ENCODE measurements at regions not wholly inside any gene's neighbourhood (a gene's known extent, or its start where the extent isn't known, plus 50 kb on each side); places are given as distances from the start of the nearest gene placed in this dataset.
"Not testable (repeated sequence)": the region's sequence is repeated elsewhere in the genome, so short reads cannot be mapped to it uniquely, and the experiment has no call there.

DNA sequence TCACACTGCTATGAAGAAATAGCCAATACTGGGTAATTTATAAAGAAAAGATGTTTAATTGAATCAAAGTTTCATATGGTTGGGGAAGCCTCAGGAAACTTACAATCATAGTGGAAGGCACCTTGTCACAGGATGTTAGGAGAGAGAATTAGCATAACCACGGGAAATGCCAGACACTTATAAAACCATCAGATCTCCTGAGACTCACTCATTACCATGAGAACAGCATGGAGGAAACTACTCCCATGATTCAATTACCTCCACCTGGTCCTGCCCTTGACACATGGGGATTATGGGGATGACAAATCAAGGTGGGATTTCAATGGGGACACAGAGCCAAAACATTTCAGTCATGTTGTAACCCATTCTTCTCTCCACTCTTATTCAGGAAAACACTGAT, 472.9 kb upstream of the FSIP2 start:
- H3K36me3 ChIP-seq (ENCODE audit: insufficient read depth, low read length): no peaks in the 10 kb centered on the region
- no peak for DNase-seq (ENCODE audit: low spot score)
- H3K79me2 ChIP-seq (ENCODE audit: insufficient read depth, low read depth, low read length): no peaks in the 10 kb centered on the region
- H3K4me2 ChIP-seq (ENCODE audit: low read length): no peak overlapping the region
- H2AFZ ChIP-seq (ENCODE audit: low read length): no peak overlapping the region
- intact Hi-C loops (cut with micrococcal nuclease; ENCODE audit: unreplicated experiment): no loop called here
- no peak for TF ChIP-seq EZH2phosphoT487 (IDR thresholded peaks at IDR 0.05; ENCODE audit: borderline replicate concordance, low read depth, low read length)
- TF ChIP-seq, protein P1, sequence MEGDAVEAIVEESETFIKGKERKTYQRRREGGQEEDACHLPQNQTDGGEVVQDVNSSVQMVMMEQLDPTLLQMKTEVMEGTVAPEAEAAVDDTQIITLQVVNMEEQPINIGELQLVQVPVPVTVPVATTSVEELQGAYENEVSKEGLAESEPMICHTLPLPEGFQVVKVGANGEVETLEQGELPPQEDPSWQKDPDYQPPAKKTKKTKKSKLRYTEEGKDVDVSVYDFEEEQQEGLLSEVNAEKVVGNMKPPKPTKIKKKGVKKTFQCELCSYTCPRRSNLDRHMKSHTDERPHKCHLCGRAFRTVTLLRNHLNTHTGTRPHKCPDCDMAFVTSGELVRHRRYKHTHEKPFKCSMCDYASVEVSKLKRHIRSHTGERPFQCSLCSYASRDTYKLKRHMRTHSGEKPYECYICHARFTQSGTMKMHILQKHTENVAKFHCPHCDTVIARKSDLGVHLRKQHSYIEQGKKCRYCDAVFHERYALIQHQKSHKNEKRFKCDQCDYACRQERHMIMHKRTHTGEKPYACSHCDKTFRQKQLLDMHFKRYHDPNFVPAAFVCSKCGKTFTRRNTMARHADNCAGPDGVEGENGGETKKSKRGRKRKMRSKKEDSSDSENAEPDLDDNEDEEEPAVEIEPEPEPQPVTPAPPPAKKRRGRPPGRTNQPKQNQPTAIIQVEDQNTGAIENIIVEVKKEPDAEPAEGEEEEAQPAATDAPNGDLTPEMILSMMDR (conservative IDR thresholded peaks at IDR 0.05; ENCODE audit: low read length): no peak
- no peaks in the 10 kb centered on the region for H3K9me3 ChIP-seq (ENCODE audit: low read length)
- BruUV-seq (replicated peaks): no TSS peak
- H3K4me1 ChIP-seq (ENCODE audit: insufficient read depth, low read length, poor library complexity, severe bottlenecking): no peaks in the 10 kb centered on the region
- CTCF ChIA-PET (ENCODE audit: unreplicated experiment): no interaction called here
- POLR2A ChIA-PET: no interaction called here
- no peak overlapping the region for H3K4me3 ChIP-seq (ENCODE audit: low read depth, low read length, poor library complexity, severe bottlenecking)
- H4K20me1 ChIP-seq (ENCODE audit: insufficient read depth, low read length): no peaks in the 10 kb centered on the region
- no peak overlapping the region for H3K27ac ChIP-seq (ENCODE audit: low read depth, low read length, poor library complexity, severe bottlenecking)
- H3K9me2 ChIP-seq (ENCODE audit: insufficient read depth, low read length): no peaks in the 10 kb centered on the region

DNA sequence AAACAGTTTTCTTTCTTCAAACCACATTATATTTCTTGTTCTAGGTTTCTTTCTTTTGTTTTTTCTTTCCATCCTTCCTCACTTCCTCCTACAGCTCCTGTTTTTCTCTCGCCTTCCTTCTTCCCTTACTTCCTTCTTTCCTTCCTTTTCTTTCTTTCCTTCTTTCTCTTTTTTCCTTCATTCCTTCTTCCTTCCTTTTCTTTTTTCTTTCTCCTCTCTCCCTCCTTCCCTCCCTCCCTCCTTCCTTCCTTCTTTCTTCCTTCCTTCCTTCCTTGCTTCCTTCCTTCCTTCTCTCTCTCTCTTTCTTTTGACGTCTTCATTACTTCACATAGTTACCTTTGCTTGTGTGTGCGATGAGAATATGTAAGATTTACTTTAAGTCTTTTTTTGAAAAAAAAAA, 470.0 kb upstream of the FSIP2 start:
- intact Hi-C loops (cut with micrococcal nuclease; ENCODE audit: unreplicated experiment): no loop called here
- ChIA-PET POLR2A (interaction anchor here (0.7 kb wide), 1 partner anchor 98 kb away, joined by 3 read pairs; no protein-coding TSS in a partner anchor), CTCF (ENCODE audit: unreplicated experiment) (no interaction called here)
- Histone ChIP-seq H3K4me2 (ENCODE audit: low read length) (no peak overlapping the region), H3K4me1 (ENCODE audit: insufficient read depth, low read length, poor library complexity, severe bottlenecking) (no peaks in the 10 kb centered on the region), H4K20me1 (ENCODE audit: insufficient read depth, low read length) (no peaks in the 10 kb centered on the region), H3K4me3 (ENCODE audit: low read depth, low read length, poor library complexity, severe bottlenecking) (no peak overlapping the region), H3K79me2 (ENCODE audit: insufficient read depth, low read depth, low read length) (no peaks in the 10 kb centered on the region), H3K36me3 (ENCODE audit: insufficient read depth, low read length) (no peaks in the 10 kb centered on the region), H3K9me2 (ENCODE audit: insufficient read depth, low read length) (no peaks in the 10 kb centered on the region), H2AFZ (ENCODE audit: low read length) (no peak overlapping the region), H3K27ac (ENCODE audit: low read depth, low read length, poor library complexity, severe bottlenecking) (no peak overlapping the region), H3K9me3 (ENCODE audit: low read length) (no peaks in the 10 kb centered on the region)
- no TSS peak for BruUV-seq (replicated peaks)
- TF ChIP-seq EZH2phosphoT487 (IDR thresholded peaks at IDR 0.05; ENCODE audit: borderline replicate concordance, low read depth, low read length): no peak
- TF ChIP-seq, protein P1 (conservative IDR thresholded peaks at IDR 0.05; ENCODE audit: low read length): no peak
- no peak for DNase-seq (ENCODE audit: low spot score)

DNA sequence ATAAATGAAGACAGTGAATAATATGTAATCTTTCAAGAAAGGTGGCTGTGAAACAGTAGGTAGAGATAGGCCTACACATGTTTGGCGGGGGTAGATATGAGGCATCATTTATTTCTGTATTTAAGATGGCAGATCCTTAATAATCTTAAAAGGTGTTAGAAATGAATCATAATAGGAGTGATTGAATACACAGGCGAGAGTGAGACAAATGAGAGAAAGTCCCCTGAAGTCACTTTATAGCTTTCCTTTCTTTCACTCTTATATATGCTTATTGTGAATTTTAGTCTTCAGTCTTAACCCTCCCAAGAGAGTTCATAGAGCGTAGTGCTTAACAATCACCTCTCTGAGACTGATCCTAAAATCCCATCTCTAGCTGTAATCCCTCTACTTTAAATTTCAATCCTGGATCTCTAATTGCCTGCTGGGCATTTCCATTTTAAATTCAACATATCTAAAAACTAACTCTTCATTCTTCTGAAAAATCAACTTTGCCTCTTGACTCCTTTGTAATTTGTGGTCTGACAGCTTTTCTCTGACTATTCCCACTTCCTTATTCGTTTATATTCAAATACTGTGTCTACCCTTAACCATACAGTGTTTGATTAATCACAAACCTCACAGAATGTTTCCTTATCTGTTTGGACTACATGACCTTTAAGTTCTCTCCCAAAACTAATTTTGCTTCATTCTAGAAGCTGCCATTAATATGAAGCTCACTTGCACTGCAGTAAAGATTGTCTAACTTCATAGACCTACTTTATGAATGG, 463.7 kb upstream of the FSIP2 start:
- DNase-seq (ENCODE audit: low spot score): no peak
- no peaks in the 10 kb centered on the region for H3K4me1 ChIP-seq (ENCODE audit: insufficient read depth, low read length, poor library complexity, severe bottlenecking)
- H3K36me3 ChIP-seq (ENCODE audit: insufficient read depth, low read length): no peaks in the 10 kb centered on the region
- no peak overlapping the region for H3K4me2 ChIP-seq (ENCODE audit: low read length)
- no peaks in the 10 kb centered on the region for H3K9me2 ChIP-seq (ENCODE audit: insufficient read depth, low read length)
- H3K4me3 ChIP-seq (ENCODE audit: low read depth, low read length, poor library complexity, severe bottlenecking): no peak overlapping the region
- no TSS peak for BruUV-seq (replicated peaks)
- TF ChIP-seq, protein P1 (conservative IDR thresholded peaks at IDR 0.05; ENCODE audit: low read length): no peak
- TF ChIP-seq EZH2phosphoT487 (IDR thresholded peaks at IDR 0.05; ENCODE audit: borderline replicate concordance, low read depth, low read length): no peak
- POLR2A ChIA-PET: interaction anchor here (0.6 to 0.9 kb wide), 2 partner anchors 102 to 247 kb away, joined by 3 to 4 read pairs; no protein-coding TSS in a partner anchor
- CTCF ChIA-PET (ENCODE audit: unreplicated experiment): no interaction called here
- intact Hi-C loops (cut with micrococcal nuclease; ENCODE audit: unreplicated experiment): no loop called here
- no peaks in the 10 kb centered on the region for H3K79me2 ChIP-seq (ENCODE audit: insufficient read depth, low read depth, low read length)
- H3K27ac ChIP-seq (ENCODE audit: low read depth, low read length, poor library complexity, severe bottlenecking): no peak overlapping the region
- no peaks in the 10 kb centered on the region for H3K9me3 ChIP-seq (ENCODE audit: low read length)
- no peak overlapping the region for H2AFZ ChIP-seq (ENCODE audit: low read length)
- H4K20me1 ChIP-seq (ENCODE audit: insufficient read depth, low read length): no peaks in the 10 kb centered on the region

DNA sequence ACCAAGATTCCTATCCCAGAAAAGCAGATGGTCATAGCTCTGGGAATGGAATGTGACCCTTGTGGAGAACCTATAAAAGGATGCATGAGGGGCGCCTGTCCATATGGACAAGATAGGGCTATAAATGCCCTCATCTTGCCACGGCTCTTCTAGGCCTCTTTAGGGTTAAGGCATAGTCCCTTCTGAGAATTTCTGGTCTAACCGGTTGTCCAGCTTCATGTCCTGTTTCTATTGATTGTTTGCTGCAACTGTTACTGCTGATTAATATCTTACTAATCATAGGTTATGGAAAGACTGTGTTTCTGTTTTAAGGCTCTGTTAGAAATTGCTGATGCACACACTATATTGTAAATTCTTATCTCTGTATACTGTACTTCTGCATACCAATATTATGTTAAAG, 462.6 kb upstream of the FSIP2 start:
- H3K4me3 ChIP-seq (ENCODE audit: low read depth, low read length, poor library complexity, severe bottlenecking); CTCF ChIA-PET (ENCODE audit: unreplicated experiment); H3K4me2 ChIP-seq (ENCODE audit: low read length); H3K79me2 ChIP-seq (ENCODE audit: insufficient read depth, low read depth, low read length); H2AFZ ChIP-seq (ENCODE audit: low read length); H3K9me3 ChIP-seq (ENCODE audit: low read length); H4K20me1 ChIP-seq (ENCODE audit: insufficient read depth, low read length); H3K9me2 ChIP-seq (ENCODE audit: insufficient read depth, low read length); H3K27ac ChIP-seq (ENCODE audit: low read depth, low read length, poor library complexity, severe bottlenecking); BruUV-seq (replicated peaks); DNase-seq (ENCODE audit: low spot score); H3K36me3 ChIP-seq (ENCODE audit: insufficient read depth, low read length); intact Hi-C loops (cut with micrococcal nuclease; ENCODE audit: unreplicated experiment); H3K4me1 ChIP-seq (ENCODE audit: insufficient read depth, low read length, poor library complexity, severe bottlenecking): not testable (repeated sequence)
- POLR2A ChIA-PET: interaction anchor here (0.9 to 1.3 kb wide), 2 partner anchors 14 to 248 kb away, joined by 3 to 4 read pairs; no protein-coding TSS in a partner anchor
